CD14-positive monocyte (primary cell): ENCODE measurements at regions not wholly inside any gene's neighbourhood (a gene's known extent, or its start where the extent isn't known, plus 50 kb on each side); places are given as distances from the start of the nearest gene placed in this dataset.

ENCODE experiments used
- DNase-seq, 3 donors: peaks; one replicate each; pipeline ENCODE4 v3.0.0-alpha.2; 2011 to 2022
- H2AFZ ChIP-seq: 2 replicates; pipeline ENCODE4 v1.6.0; 2012; ENCODE audit warnings: mild to moderate bottlenecking, low read depth, low read length, inconsistent platforms; ENCODE audit not compliant: insufficient read depth, poor library complexity, severe bottlenecking
- H3K27ac ChIP-seq, 2 donors: 1 replicate in 1 of 2; 2 replicates in 1 of 2; pipeline ENCODE4 v1.5.1; 2012 to 2013; ENCODE audit warnings: low read length in 2 of 2, control low read depth in 1 of 2, inconsistent platforms in 1 of 2, low read depth in 1 of 2, mild to moderate bottlenecking in 1 of 2
- H3K27me3 ChIP-seq, 2 donors: one replicate each; pipeline versions ENCODE4 v1.6.0 to v1.6.1; 2011 to 2013; ENCODE audit warnings: low read length in 2 of 2; ENCODE audit not compliant: control insufficient read depth in 2 of 2, insufficient read depth in 2 of 2
- H3K36me3 ChIP-seq, 2 donors: replicated peaks in 1 of 2; 1 replicate in 1 of 2; 2 replicates in 1 of 2; pipeline versions ENCODE4 v1.5.1 to v1.6.1; 2012 to 2013; ENCODE audit warnings: low read length in 2 of 2, control low read depth in 1 of 2, inconsistent platforms in 1 of 2, mild to moderate bottlenecking in 1 of 2; ENCODE audit not compliant: insufficient read depth in 2 of 2, control insufficient read depth in 1 of 2
- H3K4me1 ChIP-seq, 2 donors: 1 replicate in 1 of 2; 2 replicates in 1 of 2; pipeline versions ENCODE4 v1.5.1 to v1.6.1; 2012 to 2013; ENCODE audit warnings: low read length in 2 of 2, control low read depth in 1 of 2, inconsistent platforms in 1 of 2, mild to moderate bottlenecking in 1 of 2, moderate library complexity in 1 of 2; ENCODE audit not compliant: insufficient read depth in 2 of 2, control insufficient read depth in 1 of 2
- H3K4me2 ChIP-seq: replicated peaks from 2 replicates; pipeline ENCODE3; 2012; ENCODE audit warnings: low read length, moderate library complexity, mild to moderate bottlenecking; ENCODE audit not compliant: poor library complexity, severe bottlenecking; ENCODE audit errors: extremely low read depth
- H3K4me3 ChIP-seq, 3 experiments: fragments of 200-600 bp in 1 of 3; sonication (generic) in 1 of 3; replicated peaks in 1 of 3; 1 replicate in 2 of 3; 2 replicates in 1 of 3; pipeline ENCODE4 v1.5.1; 2011 to 2013; ENCODE audit warnings: low read length in 3 of 3, mild to moderate bottlenecking in 3 of 3, control low read depth in 2 of 3, low read depth in 2 of 3, inconsistent platforms in 1 of 3, moderate library complexity in 1 of 3
- H3K79me2 ChIP-seq: 2 replicates; pipeline ENCODE4 v1.6.0; 2012; ENCODE audit warnings: mild to moderate bottlenecking, control low read depth, inconsistent platforms, low read length, moderate library complexity; ENCODE audit not compliant: insufficient read depth
- H3K9ac ChIP-seq: 2 replicates; pipeline ENCODE4 v1.6.0; 2017; ENCODE audit warnings: low read length, mild to moderate bottlenecking; ENCODE audit not compliant: insufficient read depth, poor library complexity, severe bottlenecking
- H3K9me3 ChIP-seq, 2 donors: replicated peaks in 1 of 2; 1 replicate in 1 of 2; 2 replicates in 1 of 2; pipeline versions ENCODE4 v1.5.1 to v1.6.1; 2012 to 2013; ENCODE audit warnings: low read length in 2 of 2, control low read depth in 1 of 2; ENCODE audit not compliant: control insufficient read depth in 1 of 2, insufficient read depth in 1 of 2
- H4K20me1 ChIP-seq: 2 replicates; pipeline ENCODE4 v1.6.0; 2012; ENCODE audit warnings: mild to moderate bottlenecking, low read length, control low read depth, moderate library complexity; ENCODE audit not compliant: insufficient read depth
- H3K27ac Mint-ChIP-seq, 7 donors: one replicate each; pipeline ENCODE4 v1.8.0; 2020; ENCODE audit warnings: mild to moderate bottlenecking in 7 of 7, mixed read lengths in 7 of 7, moderate library complexity in 6 of 7, inconsistent platforms in 2 of 7
- H3K27me3 Mint-ChIP-seq, 3 donors: one replicate each; pipeline ENCODE4 v1.8.0; 2021 to 2022; ENCODE audit warnings: low read depth in 3 of 3, mild to moderate bottlenecking in 3 of 3, mixed read lengths in 3 of 3, moderate library complexity in 3 of 3, inconsistent platforms in 1 of 3
- H3K36me3 Mint-ChIP-seq, 2 donors: one replicate each; pipeline ENCODE4 v1.8.0; 2020; ENCODE audit warnings: mixed read lengths in 2 of 2, inconsistent platforms in 1 of 2, mild to moderate bottlenecking in 1 of 2
- H3K4me1 Mint-ChIP-seq: one replicate; pipeline ENCODE4 v1.8.0; 2020; ENCODE audit warnings: mild to moderate bottlenecking, mixed read lengths
- H3K4me3 Mint-ChIP-seq, 2 donors: one replicate each; pipeline ENCODE4 v1.8.0; 2020; ENCODE audit warnings: mild to moderate bottlenecking in 2 of 2, mixed read lengths in 2 of 2, moderate library complexity in 1 of 2
- H3K9me3 Mint-ChIP-seq, 7 donors: one replicate each; pipeline ENCODE4 v1.8.0; 2020 to 2022; ENCODE audit warnings: mixed read lengths in 7 of 7, mild to moderate bottlenecking in 6 of 7, moderate library complexity in 6 of 7, inconsistent platforms in 2 of 7
- CTCF ChIP-seq: fragments of 200-600 bp; IDR thresholded peaks from one replicate; pipeline ENCODE4 v1.8.0; 2022; ENCODE audit warnings: antibody characterized with exemption, mild to moderate bottlenecking
- WGBS: methylation state at CpG from one replicate; pipeline ENCODE4 v1.1.5; 2013; ENCODE audit warnings: missing lambda C conversion rate; ENCODE audit not compliant: insufficient coverage; 5-methylcytosine and 5-hydroxymethylcytosine counted together
- intact Hi-C, 2 donors: fragments of 100-400 bp; cut with micrococcal nuclease; formaldehyde crosslinking; loops; one replicate each; pipeline versions ENCODE4 v1.15.0 to v1.15.1; 2023

GRCh38 chr20:60274717-60275116 is 316.5 kb downstream of the CDH26 start:
- DNase-seq: no peak
- Histone ChIP-seq H3K4me2 (no peak overlapping the region), H3K9ac (no peak overlapping the region), H3K9me3 (no peaks in the 10 kb centered on the region), H3K4me1 (no peaks in the 10 kb centered on the region), H3K27me3 (no peaks in the 10 kb centered on the region), H3K4me3 (no peak overlapping the region), H2AFZ (no peak overlapping the region), H4K20me1 (no peaks in the 10 kb centered on the region), H3K27ac (no peak overlapping the region), H3K79me2 (no peaks in the 10 kb centered on the region), H3K36me3 (peaks cover 0 to 4% of the 10 kb centered on the region in 2 donors)
- peaks cover 0 to 6% (median 3%) of the 10 kb centered on the region in 7 donors for H3K9me3 Mint-ChIP-seq
- intact Hi-C loops: no loop called here
- WGBS: no CpG with 5 or more reads among the region's 3 CpGs
- H3K36me3 Mint-ChIP-seq: peaks cover 4 to 9% of the 10 kb centered on the region in 2 donors
- H3K4me1 Mint-ChIP-seq: no peaks in the 10 kb centered on the region
- peaks cover 0 to 2% (median 0%) of the 10 kb centered on the region in 3 donors for H3K27me3 Mint-ChIP-seq
- H3K4me3 Mint-ChIP-seq: no peak overlapping the region
- H3K27ac Mint-ChIP-seq: peak overlapping the region in 1 of 7 donors; percentile 0
- TF ChIP-seq CTCF: no peak

GRCh38 chr20:60281295-60281694 is 323.1 kb downstream of the CDH26 start:
- Histone ChIP-seq H4K20me1 (no peaks in the 10 kb centered on the region), H3K27me3 (no peaks in the 10 kb centered on the region), H3K4me2 (no peak overlapping the region), H3K4me1 (no peaks in the 10 kb centered on the region), H3K9ac (no peak overlapping the region), H3K79me2 (no peaks in the 10 kb centered on the region), H3K36me3 (peaks cover 0 to 9% of the 10 kb centered on the region in 2 donors), H3K9me3 (peaks cover 17 to 34% of the 10 kb centered on the region in 2 donors), H3K27ac (no peak overlapping the region), H3K4me3 (no peak overlapping the region), H2AFZ (no peak overlapping the region)
- Mint-ChIP-seq H3K27me3 (peaks cover 0 to 2% (median 0%) of the 10 kb centered on the region in 3 donors), H3K27ac (no peak overlapping the region), H3K36me3 (peaks cover 0 to 9% of the 10 kb centered on the region in 2 donors), H3K4me3 (no peak overlapping the region), H3K4me1 (no peaks in the 10 kb centered on the region), H3K9me3 (peaks cover 13 to 41% (median 29%) of the 10 kb centered on the region in 7 donors)
- 100% methylated on average over 4 of the region's 6 CpGs for WGBS
- intact Hi-C loops: no loop called here
- TF ChIP-seq CTCF: no peak
- no peak for DNase-seq
